H1 (cell line): ENCODE measurements at regions not wholly inside any gene's neighbourhood (a gene's known extent, or its start where the extent isn't known, plus 50 kb on each side); places are given as distances from the start of the nearest gene placed in this dataset.

ENCODE experiments used
- CTCF ChIA-PET: fragments of 300-600 bp; sonication (Branson Sonifier 250); formaldehyde crosslinking; loops from one replicate; lab custom pipeline; 2021; ENCODE audit not compliant: partially characterized antibody; lab: Charles Lee
- POLR2A ChIA-PET: fragments of 300-600 bp; sonication (Branson Sonifier 250); formaldehyde crosslinking; loops from one replicate; lab custom pipeline; 2021; ENCODE audit warnings: inconsistent platforms; ENCODE audit not compliant: partially characterized antibody; lab: Charles Lee
- DNase-seq, 2 experiments: peaks; one replicate each; pipeline versions ENCODE4 v3.0.0 to v3.0.0-alpha.2; 2010 to 2022; ENCODE audit warnings: low spot score in 2 of 2, low read depth in 1 of 2, mixed read lengths in 1 of 2
- FAIRE-seq: peaks from 2 replicates; lab custom pipeline; 2011; peaks lifted over from hg19 to GRCh38; lab: Jason Lieb, UNC
- H2AFZ ChIP-seq: 2 replicates; pipeline ENCODE4 v1.8.1; 2012; ENCODE audit warnings: low read length, inconsistent platforms
- H2AK5ac ChIP-seq: 2 replicates; pipeline ENCODE4 v1.6.1; 2013; ENCODE audit warnings: low read depth, low read length
- H2BK120ac ChIP-seq: replicated peaks from 2 replicates; pipeline ENCODE3; 2013; ENCODE audit warnings: low read depth, low read length, inconsistent platforms
- H2BK12ac ChIP-seq: 2 replicates; pipeline ENCODE4 v1.6.1; 2013; ENCODE audit warnings: low read depth, low read length
- H2BK15ac ChIP-seq: 2 replicates; pipeline ENCODE4 v1.6.1; 2013; ENCODE audit warnings: low read length
- H2BK20ac ChIP-seq: 2 replicates; pipeline ENCODE4 v1.6.1; 2013; ENCODE audit warnings: low read length
- H2BK5ac ChIP-seq: 2 replicates; pipeline ENCODE4 v1.6.1; 2013; ENCODE audit warnings: low read depth, low read length
- H3K14ac ChIP-seq: 2 replicates; pipeline ENCODE4 v1.6.1; 2013; ENCODE audit warnings: inconsistent platforms; ENCODE audit not compliant: insufficient read length
- H3K18ac ChIP-seq: 2 replicates; pipeline ENCODE4 v1.6.1; 2013; ENCODE audit warnings: low read length; ENCODE audit errors: extremely low read depth
- H3K23ac ChIP-seq: 2 replicates; pipeline ENCODE4 v1.6.1; 2013; ENCODE audit warnings: inconsistent platforms; ENCODE audit not compliant: insufficient read length
- H3K23me2 ChIP-seq: 2 replicates; pipeline ENCODE4 v1.6.1; 2013; ENCODE audit warnings: low read depth, low read length
- H3K27ac ChIP-seq: 2 replicates; pipeline ENCODE4 v1.6.1; 2011; ENCODE audit warnings: low read depth, low read length, inconsistent platforms
- H3K27me3 ChIP-seq, 4 experiments: replicated peaks in 1 of 4; 1 replicate in 1 of 4; 2 replicates in 3 of 4; pipeline versions ENCODE4 v1.6.1 to v1.8.1; 2011 to 2013; ENCODE audit warnings: low read length in 3 of 4, mild to moderate bottlenecking in 3 of 4, inconsistent platforms in 2 of 4, mixed read lengths in 2 of 4, moderate library complexity in 1 of 4; ENCODE audit not compliant: control insufficient read depth in 3 of 4, insufficient read depth in 3 of 4; ENCODE audit errors: extremely low read depth in 1 of 4
- H3K36me3 ChIP-seq, 4 experiments: 2 replicates each; pipeline versions ENCODE4 v1.6.1 to v1.8.1; 2011 to 2013; ENCODE audit warnings: mild to moderate bottlenecking in 4 of 4, low read length in 3 of 4, moderate library complexity in 2 of 4, control low read depth in 1 of 4, inconsistent platforms in 1 of 4; ENCODE audit not compliant: insufficient read depth in 4 of 4, control insufficient read depth in 2 of 4
- H3K4ac ChIP-seq: replicated peaks from 2 replicates; pipeline ENCODE3; 2013; ENCODE audit warnings: low read length, low read depth, mixed read lengths, inconsistent platforms; ENCODE audit not compliant: insufficient read length
- H3K4me1 ChIP-seq, 4 experiments: replicated peaks in 1 of 4; 1 replicate in 1 of 4; 2 replicates in 3 of 4; pipeline versions ENCODE4 v1.6.1 to v1.8.1; 2011 to 2013; ENCODE audit warnings: low read length in 3 of 4, inconsistent platforms in 2 of 4, mixed read lengths in 1 of 4; ENCODE audit not compliant: insufficient read depth in 4 of 4, control insufficient read depth in 3 of 4
- H3K4me2 ChIP-seq, 2 experiments: 2 replicates each; pipeline versions ENCODE4 v1.6.1 to v1.8.1; 2011 to 2013; ENCODE audit warnings: low read depth in 2 of 2, low read length in 2 of 2, control low read depth in 1 of 2, inconsistent platforms in 1 of 2, mild to moderate bottlenecking in 1 of 2; ENCODE audit not compliant: insufficient read depth in 1 of 2
- H3K4me3 ChIP-seq, 4 experiments: fragments of 200-600, 300-600 bp in 1 of 4; sonication (generic), shearing (Covaris generic), sonication (Bioruptor Twin) in 1 of 4; 2 replicates each; pipeline versions ENCODE4 v1.5.1 to v1.8.1; 2011 to 2016; ENCODE audit warnings: low read length in 4 of 4, low read depth in 3 of 4, control low read depth in 2 of 4, inconsistent platforms in 2 of 4, mild to moderate bottlenecking in 2 of 4, mixed read lengths in 1 of 4, moderate library complexity in 1 of 4; ENCODE audit not compliant: insufficient read depth in 2 of 4; ENCODE audit errors: extremely low read depth in 1 of 4
- H3K56ac ChIP-seq: replicated peaks from 2 replicates; pipeline ENCODE3; 2013; ENCODE audit warnings: low read depth, mild to moderate bottlenecking, mixed read lengths, low read length, inconsistent platforms; ENCODE audit not compliant: insufficient read length
- H3K79me1 ChIP-seq: 2 replicates; pipeline ENCODE4 v1.6.1; 2013; ENCODE audit warnings: low read depth, low read length, control low read depth
- H3K79me2 ChIP-seq, 2 experiments: 2 replicates each; pipeline versions ENCODE4 v1.6.1 to v1.8.1; 2012 to 2013; ENCODE audit warnings: low read length in 2 of 2, mild to moderate bottlenecking in 2 of 2, inconsistent platforms in 1 of 2; ENCODE audit not compliant: insufficient read depth in 2 of 2, control insufficient read depth in 1 of 2
- H3K9ac ChIP-seq, 4 experiments: replicated peaks in 1 of 4; 1 replicate in 1 of 4; 2 replicates in 3 of 4; pipeline versions ENCODE4 v1.6.1 to v1.8.1; 2011 to 2013; ENCODE audit warnings: low read depth in 3 of 4, low read length in 3 of 4, control low read depth in 2 of 4, mild to moderate bottlenecking in 2 of 4, moderate library complexity in 2 of 4, inconsistent platforms in 1 of 4; ENCODE audit errors: extremely low read depth in 1 of 4
- H3K9me3 ChIP-seq, 2 experiments: 2 replicates each; pipeline versions ENCODE4 v1.6.1 to v1.8.1; 2012 to 2013; ENCODE audit warnings: mild to moderate bottlenecking in 2 of 2, moderate library complexity in 2 of 2, control low read depth in 1 of 2, inconsistent platforms in 1 of 2, low read depth in 1 of 2, low read length in 1 of 2, mixed read lengths in 1 of 2; ENCODE audit not compliant: insufficient read depth in 2 of 2
- H4K20me1 ChIP-seq, 2 experiments: replicated peaks in 1 of 2; 2 replicates each; pipeline versions ENCODE3 to v1.8.1; 2011 to 2013; ENCODE audit warnings: inconsistent platforms in 2 of 2, low read length in 2 of 2, mild to moderate bottlenecking in 1 of 2; ENCODE audit not compliant: insufficient read depth in 2 of 2, control insufficient read depth in 1 of 2
- H4K5ac ChIP-seq: 2 replicates; pipeline ENCODE4 v1.6.1; 2013; ENCODE audit warnings: low read length, low read depth, mixed read lengths, inconsistent platforms; ENCODE audit not compliant: insufficient read length
- H4K8ac ChIP-seq: 2 replicates; pipeline ENCODE4 v1.8.0; 2013; ENCODE audit warnings: mild to moderate bottlenecking, moderate library complexity, low read length, inconsistent platforms; ENCODE audit not compliant: insufficient read depth; ENCODE audit errors: extremely low read depth
- H4K91ac ChIP-seq: replicated peaks from 2 replicates; pipeline ENCODE3; 2013; ENCODE audit warnings: low read length, mixed read lengths, inconsistent platforms; ENCODE audit not compliant: insufficient read length
- ATF3 ChIP-seq: IDR thresholded peaks from 2 replicates; pipeline ENCODE4 v1.6.1; 2011; ENCODE audit warnings: low read depth, mild to moderate bottlenecking, low read length; ENCODE audit not compliant: insufficient read depth
- BRCA1 ChIP-seq: IDR thresholded peaks from 2 replicates; pipeline ENCODE4 v1.6.1; 2012; ENCODE audit warnings: low read depth, low read length, improper control_type of control experiment
- GABPA ChIP-seq: IDR thresholded peaks from 2 replicates; pipeline ENCODE4 v1.6.1; 2011; ENCODE audit warnings: mild to moderate bottlenecking, low read length, moderate library complexity, borderline replicate concordance; ENCODE audit not compliant: insufficient read depth
- POU5F1 ChIP-seq: IDR thresholded peaks from 2 replicates; pipeline ENCODE4 v1.6.1; 2011; ENCODE audit warnings: low read depth, mild to moderate bottlenecking, low read length, moderate library complexity
- WGBS, 2 experiments: shearing (Covaris generic) in 1 of 2; methylation state at CpG; one replicate each; pipeline versions ENCODE4 v1.1.6 to v1.1.7; 2013 to 2015; ENCODE audit warnings: low lambda C conversion rate in 2 of 2, mixed read lengths in 2 of 2, inconsistent platforms in 1 of 2, low coverage in 1 of 2, missing lambda C conversion rate in 1 of 2; ENCODE audit not compliant: insufficient replicate concordance in 2 of 2, insufficient coverage in 1 of 2, insufficient read length in 1 of 2; ENCODE audit errors: extremely low coverage in 1 of 2, missing lambda C conversion rate in 1 of 2; 5-methylcytosine and 5-hydroxymethylcytosine counted together

DNA sequence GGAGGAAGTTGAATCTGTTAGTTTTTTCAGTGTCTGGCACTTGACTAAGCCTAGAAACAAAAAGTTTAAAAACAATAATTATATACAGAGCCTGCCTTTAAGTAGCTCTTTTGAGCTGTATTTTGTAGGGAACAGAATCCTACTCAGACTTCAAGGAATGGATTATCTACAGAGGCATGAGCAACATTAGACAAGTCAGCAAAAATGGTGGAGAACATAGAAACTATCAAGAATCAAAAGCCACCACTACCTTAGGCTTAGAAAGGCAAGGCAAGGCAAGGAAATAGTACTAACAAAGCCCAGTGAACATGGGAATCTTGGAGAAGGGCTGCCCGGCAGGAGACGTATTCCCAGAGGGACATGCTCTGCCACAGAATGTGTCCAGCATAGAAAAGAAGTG is 353.6 kb upstream of the FAT3 start:
- H3K4ac ChIP-seq = no peak overlapping the region
- H2AK5ac ChIP-seq = no peak overlapping the region
- no peak overlapping the region for H4K5ac ChIP-seq
- no peak overlapping the region for H2BK15ac ChIP-seq
- H2BK12ac ChIP-seq = no peak overlapping the region
- H3K18ac ChIP-seq = no peak overlapping the region
- ChIA-PET CTCF (no interaction called here), POLR2A (no interaction called here)
- H2BK120ac ChIP-seq = no peak overlapping the region
- no peak overlapping the region for H3K56ac ChIP-seq
- no peaks in the 10 kb centered on the region for H3K9me3 ChIP-seq
- DNase-seq (no peak), FAIRE-seq (no peak)
- 0 out of 2 replicates have a peak overlapping the region, but pooled peaks have one; percentile 13 for H2BK5ac ChIP-seq
- no peaks in the 10 kb centered on the region for H3K23me2 ChIP-seq
- H4K8ac ChIP-seq = no peak overlapping the region
- no peak overlapping the region for H3K27ac ChIP-seq
- no peaks in the 10 kb centered on the region for H4K20me1 ChIP-seq
- H3K79me1 ChIP-seq = no peaks in the 10 kb centered on the region
- H3K4me2 ChIP-seq = no peak overlapping the region
- WGBS, 2 experiments = 100% methylated on average over 2 of the region's 2 CpGs; no CpG with 5 or more reads in 1 of the 2 experiments
- H2AFZ ChIP-seq = no peak overlapping the region
- H2BK20ac ChIP-seq = no peak overlapping the region
- no peaks in the 10 kb centered on the region for H3K79me2 ChIP-seq
- no peak overlapping the region for H4K91ac ChIP-seq
- no peaks in the 10 kb centered on the region for H3K36me3 ChIP-seq
- TF ChIP-seq GABPA (no peak), BRCA1 (no peak), ATF3 (no peak), POU5F1 (no peak)
- H3K14ac ChIP-seq = no peak overlapping the region
- no peak overlapping the region for H3K23ac ChIP-seq
- no peak overlapping the region for H3K4me3 ChIP-seq
- H3K27me3 ChIP-seq = no peaks in the 10 kb centered on the region
- 0 out of 7 replicates have a peak, but pooled peaks cover 0 to 2% (median 0%) of the 10 kb centered on the region in 4 experiments for H3K4me1 ChIP-seq
- no peak overlapping the region for H3K9ac ChIP-seq
